GM19351 (cell line): ENCODE measurements at regions not wholly inside any gene's neighbourhood (a gene's known extent, or its start where the extent isn't known, plus 50 kb on each side); places are given as distances from the start of the nearest gene placed in this dataset.

Experiments
- ATAC-seq: cut with Tn5 transposase; IDR thresholded peaks from one replicate; pipeline ENCODE4 v1.9.1; 2021; ENCODE audit warnings: mild to moderate bottlenecking, moderate library complexity; ENCODE audit not compliant: unreplicated experiment

GRCh38 chr7:108810756-108811385 lies 241.2 kb downstream of the DNAJB9 start:
- no peak for ATAC-seq

- no peak for ATAC-seq
Measured at GRCh38 chr7:108813251-108814014, 243.8 kb downstream of the DNAJB9 start.

- no peak for ATAC-seq
Measured at GRCh38 chr7:108815815-108816214, 246.1 kb downstream of the DNAJB9 start.

- no peak for ATAC-seq
Measured at GRCh38 chr7:108818742-108819141, 249.1 kb downstream of the DNAJB9 start.

- ATAC-seq, result no peak
Measured at GRCh38 chr7:108824840-108825580, 255.3 kb downstream of the DNAJB9 start.

- no peak for ATAC-seq
Measured at GRCh38 chr7:108825581-108825909, 255.9 kb downstream of the DNAJB9 start.

- ATAC-seq, result no peak
Measured at GRCh38 chr7:108836256-108836655, 266.6 kb downstream of the DNAJB9 start.

- no peak for ATAC-seq
Measured at GRCh38 chr7:108838198-108838597, 268.5 kb downstream of the DNAJB9 start.

- ATAC-seq, result no peak
Measured at GRCh38 chr7:108839076-108839475, 269.4 kb downstream of the DNAJB9 start.

GRCh38 chr7:108845951-108846350 lies 276.3 kb downstream of the DNAJB9 start:
- ATAC-seq, result no peak

- no peak for ATAC-seq
Measured at GRCh38 chr7:108846471-108846870, 276.8 kb downstream of the DNAJB9 start.

- no peak for ATAC-seq
Measured at GRCh38 chr7:108848486-108848885, 278.8 kb downstream of the DNAJB9 start.

GRCh38 chr7:108860615-108861014 lies 290.9 kb downstream of the DNAJB9 start:
- no peak for ATAC-seq

- no peak for ATAC-seq
Measured at GRCh38 chr7:108861071-108861470, 291.4 kb downstream of the DNAJB9 start.

- ATAC-seq, result no peak
Measured at GRCh38 chr7:108863227-108863848, 293.7 kb downstream of the DNAJB9 start.

GRCh38 chr7:108869070-108869469 lies 299.4 kb downstream of the DNAJB9 start:
- no peak for ATAC-seq

- ATAC-seq, result peak; percentile 58
Measured at GRCh38 chr7:108875139-108875538, 305.5 kb downstream of the DNAJB9 start.

GRCh38 chr7:108890862-108891261 lies 321.2 kb downstream of the DNAJB9 start:
- no peak for ATAC-seq

- ATAC-seq, result no peak
Measured at GRCh38 chr7:108908456-108908855, 338.8 kb downstream of the DNAJB9 start.

- no peak for ATAC-seq
Measured at GRCh38 chr7:108911016-108911415, 341.3 kb downstream of the DNAJB9 start.

GRCh38 chr7:108920490-108920889 lies 350.8 kb downstream of the DNAJB9 start:
- ATAC-seq, result no peak
